ENCODE measurements at regions not wholly inside any gene's neighbourhood (a gene's known extent, or its start where the extent isn't known, plus 50 kb on each side); places are given as distances from the start of the nearest gene placed in this dataset.

DNA sequence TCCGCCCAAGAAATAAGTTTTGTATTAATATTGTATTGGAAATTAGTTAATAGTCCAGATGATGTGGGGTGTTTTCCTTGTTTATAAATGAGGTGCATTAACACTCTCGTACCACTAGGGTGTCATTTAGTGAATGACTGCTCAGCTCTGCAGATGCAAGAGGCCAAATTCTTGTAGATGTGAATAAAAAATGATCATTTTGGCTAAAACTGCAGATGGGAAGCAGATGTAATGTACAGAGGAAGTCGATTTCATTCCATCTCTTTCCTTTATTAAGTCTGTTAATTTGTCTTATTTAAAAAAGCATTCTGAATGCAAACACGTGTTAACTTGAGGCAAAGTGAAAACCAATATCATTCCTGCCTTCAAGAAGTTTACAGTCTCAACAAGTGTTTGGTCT is 108.1 kb downstream of the DHX15 start:
- DNase-seq, result no peak

DNA sequence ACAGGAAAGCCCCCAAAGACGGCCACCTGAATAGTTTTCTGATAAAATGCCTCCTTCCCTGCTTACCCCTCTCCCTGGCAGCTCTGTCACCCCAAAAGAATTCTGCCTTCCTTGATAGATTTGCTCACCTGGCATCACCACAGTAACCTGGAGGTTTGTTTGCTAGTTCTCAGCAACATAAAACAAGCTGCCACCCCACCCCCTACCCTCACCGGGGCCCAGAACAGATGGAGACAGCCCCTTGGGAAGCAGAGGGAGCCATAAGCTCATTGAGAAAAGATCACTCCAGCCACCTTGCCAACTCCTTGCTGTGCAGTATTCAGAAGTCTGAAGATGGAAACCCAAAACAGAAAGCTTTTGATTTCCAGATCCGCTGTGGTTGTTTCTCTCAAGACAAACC is 108.6 kb downstream of the DHX15 start:
- no peak for DNase-seq

DNA sequence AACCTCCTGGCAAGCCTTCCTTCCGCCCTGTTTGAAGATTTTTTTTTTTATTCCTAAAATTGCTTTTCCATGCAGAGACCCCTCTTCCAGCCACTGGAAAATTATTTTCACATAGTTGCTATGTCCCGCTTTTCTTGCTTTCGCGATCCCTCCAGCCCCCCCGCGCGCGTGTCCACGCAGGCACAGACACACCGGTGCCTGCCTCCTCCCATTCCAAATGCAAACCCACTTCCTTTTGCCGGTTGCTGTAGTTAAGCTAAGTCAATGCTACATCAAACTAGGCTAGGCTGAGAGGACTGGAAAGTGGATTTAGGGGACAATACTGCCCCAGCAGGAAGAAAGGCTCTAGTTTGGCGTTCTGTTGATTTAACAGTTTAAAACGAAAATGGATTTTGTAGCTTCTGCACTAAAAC is 111.0 kb downstream of the DHX15 start:
- DNase-seq, result peak; percentile 16

DNA sequence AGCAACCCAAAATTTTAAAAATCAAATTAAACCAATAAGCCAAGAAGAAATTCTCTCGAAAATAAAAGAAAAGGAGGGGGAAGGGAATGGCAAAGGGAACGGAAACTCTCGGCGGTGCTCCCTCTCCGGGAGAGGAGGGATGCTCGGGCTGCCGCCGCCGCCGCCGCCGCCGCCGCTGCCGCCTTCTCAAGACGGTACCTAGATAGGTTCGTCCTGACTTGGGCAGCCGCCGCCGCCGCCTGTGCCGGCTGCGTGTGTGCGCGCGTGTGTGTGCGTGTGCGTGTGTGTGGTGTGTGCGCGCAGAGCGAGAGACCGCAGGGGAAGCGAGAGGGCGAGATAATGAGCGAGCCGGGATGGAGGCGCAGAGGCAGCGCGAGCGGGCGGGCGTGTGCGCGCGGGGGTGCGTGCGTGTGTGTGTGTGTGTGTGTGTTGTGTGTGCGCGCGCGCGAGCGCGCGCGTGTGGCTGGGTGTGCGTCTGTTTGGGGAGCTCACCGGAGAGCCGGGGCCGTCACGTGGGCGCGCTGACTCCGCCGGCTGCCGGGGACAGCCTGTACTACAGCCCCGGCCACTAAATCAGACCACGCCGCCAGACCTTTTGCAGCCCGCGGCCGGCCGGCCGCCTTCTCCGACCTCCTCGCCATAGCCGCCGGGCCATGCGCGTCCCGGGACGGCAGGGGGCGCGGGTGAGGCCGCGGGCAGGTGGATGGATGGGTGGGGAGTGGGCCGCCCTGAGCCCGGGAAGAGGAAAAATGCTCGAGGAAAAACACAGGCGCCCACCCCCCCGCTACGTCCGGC is 111.6 kb downstream of the DHX15 start:
- DNase-seq, result peak; percentile 52

DNA sequence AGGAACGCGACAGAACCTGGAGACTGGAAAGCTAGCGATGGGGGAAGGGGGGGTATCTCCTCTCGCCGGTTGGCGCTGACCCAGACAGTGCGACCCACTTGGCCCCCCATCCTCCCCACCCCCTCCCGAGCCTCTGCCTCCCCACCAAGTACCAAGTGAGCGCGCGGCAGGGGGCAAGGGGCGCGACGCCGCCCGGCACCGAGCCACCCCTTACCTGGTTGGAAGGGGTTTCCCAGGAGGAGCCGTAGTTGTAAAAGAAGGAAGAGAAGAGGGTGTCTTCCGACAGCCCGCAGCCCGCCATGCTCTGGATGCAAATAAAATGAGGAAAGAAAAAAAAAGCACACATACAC is 112.2 kb downstream of the DHX15 start:
- DNase-seq, result no peak

DNA sequence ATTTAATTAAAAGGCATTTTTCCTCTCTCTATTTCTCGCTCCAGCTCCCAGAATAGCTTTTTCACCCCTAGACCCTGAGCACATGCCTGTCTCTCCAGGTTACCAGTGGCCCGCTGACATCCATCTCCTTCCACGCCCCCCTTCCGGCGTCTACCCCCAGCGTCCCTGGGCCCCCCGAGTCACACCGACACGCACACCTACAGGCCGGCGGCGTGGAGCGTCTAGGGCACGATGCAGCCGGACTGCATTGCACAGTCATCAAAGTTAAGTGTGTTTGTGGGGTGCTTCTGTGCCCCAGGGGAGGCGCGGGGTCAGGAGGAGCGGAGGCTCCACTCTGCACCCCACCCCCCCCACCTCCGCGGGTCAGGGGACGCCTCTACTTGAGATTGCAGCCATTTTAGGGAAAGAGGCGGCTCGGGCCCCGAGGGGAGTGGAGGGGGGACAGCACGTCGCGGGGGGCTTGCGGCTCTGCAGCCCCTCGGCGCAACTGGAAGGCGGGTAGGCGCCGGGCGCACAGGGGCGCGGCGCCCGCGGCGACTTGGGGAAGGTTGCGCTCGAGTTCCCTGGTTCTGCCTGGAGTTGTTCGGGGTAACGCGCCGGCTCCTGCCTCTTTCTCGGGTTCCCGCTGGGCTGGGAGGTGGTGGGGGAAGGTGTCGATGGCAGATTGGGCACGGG is 112.7 kb downstream of the DHX15 start:
- peak; percentile 24 for DNase-seq

DNA sequence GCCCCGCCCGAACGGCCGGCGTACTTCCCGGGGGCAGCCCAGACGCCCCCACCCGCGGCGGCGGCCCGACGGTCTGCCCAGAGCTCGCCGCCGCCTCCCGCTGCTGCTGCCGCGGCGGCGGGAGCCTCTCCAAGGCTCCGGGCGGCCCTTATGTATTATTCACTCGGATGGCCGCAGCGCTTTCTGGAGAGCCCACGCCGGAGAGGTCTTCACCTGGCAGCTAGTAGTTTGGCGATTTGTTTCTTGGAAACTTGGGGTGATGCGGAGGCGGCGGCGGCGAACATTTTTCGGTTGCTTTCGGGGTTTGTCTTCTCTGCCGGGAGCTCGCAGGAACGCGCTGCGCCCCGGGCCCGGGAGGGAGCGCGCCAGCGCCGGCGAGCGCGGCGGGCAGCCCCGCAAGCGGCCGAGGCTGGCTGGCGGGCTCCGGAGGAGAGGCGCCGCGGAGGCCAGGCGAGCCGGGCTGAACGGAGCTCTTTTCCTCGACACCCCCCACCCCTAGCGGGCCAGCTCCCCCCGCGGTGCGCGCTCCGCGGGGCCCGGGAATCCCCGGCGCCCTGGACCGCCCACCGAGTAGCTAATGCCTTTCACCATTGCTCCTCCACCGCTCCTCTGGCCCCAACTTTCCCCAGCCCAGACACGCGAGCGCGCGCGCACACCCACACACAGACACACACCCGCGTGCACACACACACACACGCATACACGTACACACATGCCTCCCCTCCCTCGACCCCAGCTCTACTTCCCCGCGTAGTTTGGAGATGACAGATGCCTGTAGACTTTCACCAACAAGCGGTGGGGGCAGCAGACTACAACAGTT is 113.5 kb downstream of the DHX15 start:
- no peak for DNase-seq

DNA sequence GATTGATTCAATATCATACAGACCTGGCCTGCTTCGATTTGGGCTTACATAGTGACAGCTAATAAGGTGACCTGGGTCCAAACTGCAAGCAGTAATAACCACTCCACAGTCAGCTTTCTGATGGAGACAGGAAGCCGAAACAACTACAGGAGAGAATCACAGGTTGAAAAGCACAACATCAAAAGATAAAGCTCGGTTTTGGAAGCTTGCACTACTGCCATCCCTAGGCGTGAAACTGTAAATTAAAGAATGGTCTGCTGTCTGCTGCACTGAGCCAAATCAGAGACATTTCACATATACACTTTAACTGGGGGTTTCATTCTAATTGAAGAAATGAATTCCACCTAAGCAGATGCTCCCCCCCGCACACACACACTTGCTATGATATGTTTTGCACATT is 116.3 kb downstream of the DHX15 start:
- no peak for DNase-seq

DNA sequence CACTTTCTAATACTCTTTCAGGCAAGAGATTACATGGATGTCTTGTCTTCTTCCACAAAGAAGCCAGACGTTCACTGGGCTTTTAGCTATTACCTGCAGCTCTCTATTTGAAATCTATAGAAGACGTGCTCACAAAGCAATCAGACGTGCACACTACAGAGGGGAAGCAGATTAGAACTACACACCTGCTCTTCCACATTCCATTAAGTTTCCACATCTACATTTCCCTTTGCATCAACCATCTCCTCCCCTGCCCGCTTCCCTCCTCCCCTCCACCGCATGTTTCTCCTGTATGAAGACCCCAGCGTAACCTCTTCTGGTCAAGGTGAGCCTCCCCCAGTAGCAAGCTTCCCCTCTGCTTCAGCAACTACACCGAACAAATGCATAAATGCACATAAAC is 119.8 kb downstream of the DHX15 start:
- DNase-seq, result no peak

DNA sequence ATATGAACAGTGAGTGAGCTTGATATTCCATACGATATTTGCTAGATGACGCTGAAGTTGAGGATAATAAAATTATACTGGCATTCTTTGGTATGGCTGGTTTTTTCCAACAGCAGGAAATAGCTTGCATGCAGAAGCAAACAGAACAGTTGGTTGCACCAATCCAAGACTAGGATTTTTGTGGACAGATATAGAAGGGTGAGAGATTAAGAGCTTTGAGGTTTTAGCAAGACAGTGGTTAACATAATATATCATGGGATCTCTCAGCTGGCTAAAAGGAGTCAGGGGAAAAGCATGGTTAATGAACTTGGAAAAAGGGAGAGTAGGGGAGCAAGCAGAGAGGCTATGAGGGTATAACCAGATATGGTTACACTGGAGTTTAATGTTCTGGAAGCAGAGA is 127.9 kb downstream of the DHX15 start:
- no peak for DNase-seq

DNA sequence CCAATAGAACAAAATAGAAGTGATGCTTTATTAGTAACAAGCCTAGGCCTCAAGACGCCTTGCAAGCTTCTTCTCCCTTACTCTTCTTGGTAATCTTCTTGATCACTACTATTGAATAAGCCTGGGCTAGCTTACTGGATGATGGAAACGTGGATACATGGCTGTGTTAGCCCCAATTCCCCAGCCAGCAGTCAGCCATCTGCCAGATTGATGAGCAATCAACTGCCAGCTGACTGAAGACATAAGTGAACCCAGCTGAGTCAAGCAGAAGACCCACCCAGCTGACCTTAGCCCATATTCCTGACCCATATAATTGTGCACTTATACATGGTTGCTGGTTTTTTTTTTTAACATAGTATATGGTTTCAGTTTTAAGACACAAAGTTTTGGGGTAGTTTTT is 130.4 kb downstream of the DHX15 start:
- no peak for DNase-seq

DNA sequence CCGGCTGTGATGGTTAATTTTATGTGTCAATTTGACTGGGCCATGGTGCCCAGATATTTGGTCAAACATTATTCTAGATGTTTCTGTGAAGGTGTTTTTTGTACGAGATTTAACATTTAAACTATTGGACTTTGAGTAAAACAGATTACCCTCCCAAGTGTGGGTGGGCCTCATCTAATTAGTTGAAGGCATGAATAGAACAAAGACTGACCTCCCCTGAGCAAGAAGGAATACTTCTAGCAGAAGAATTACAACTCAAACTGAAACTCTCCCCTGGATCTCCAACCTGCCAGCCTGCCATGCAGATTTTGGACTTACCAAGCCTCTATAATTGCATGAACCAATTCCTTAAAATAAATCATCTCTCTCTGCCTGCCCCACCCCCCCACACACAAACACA is 132.5 kb downstream of the DHX15 start:
- DNase-seq, result no peak

DNA sequence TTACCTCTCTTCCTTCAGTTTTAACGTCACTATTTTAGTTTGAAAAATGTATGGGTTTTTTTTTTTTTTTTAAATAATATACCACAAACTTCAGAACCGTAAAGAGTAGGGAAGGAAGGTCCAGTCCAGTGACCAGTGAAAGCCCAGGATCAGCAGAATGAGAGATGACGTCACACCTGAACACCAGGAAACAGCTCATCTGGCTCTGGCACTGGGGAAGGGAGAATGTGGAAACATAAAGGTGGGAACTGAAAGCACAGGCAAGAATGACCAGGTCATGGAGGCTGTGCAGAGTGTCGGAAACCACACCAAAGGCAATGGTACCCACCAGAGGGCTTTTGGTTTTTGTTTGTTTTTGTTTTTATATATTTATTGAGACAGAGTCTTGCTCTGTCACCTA is 141.2 kb downstream of the DHX15 start:
- no peak for DNase-seq

DNA sequence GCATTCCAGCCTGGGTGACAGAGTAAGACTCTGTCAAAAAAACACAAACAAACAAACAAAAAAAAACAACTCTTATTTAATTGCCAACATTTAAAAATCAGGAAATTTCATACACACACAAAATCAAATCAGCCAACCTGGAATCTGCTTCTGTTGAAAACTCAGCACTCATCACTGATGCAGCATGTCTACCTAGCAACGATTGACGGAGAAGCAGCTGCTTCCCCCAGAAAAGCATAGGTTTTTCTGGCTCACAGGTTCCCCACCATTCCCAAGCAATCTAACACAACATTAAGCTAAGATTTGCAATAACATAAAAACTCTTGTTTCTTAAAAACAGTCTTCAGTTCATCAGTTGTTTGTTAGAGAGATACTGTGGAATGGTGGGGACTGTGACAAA is 143.6 kb downstream of the DHX15 start:
- no peak for DNase-seq

DNA sequence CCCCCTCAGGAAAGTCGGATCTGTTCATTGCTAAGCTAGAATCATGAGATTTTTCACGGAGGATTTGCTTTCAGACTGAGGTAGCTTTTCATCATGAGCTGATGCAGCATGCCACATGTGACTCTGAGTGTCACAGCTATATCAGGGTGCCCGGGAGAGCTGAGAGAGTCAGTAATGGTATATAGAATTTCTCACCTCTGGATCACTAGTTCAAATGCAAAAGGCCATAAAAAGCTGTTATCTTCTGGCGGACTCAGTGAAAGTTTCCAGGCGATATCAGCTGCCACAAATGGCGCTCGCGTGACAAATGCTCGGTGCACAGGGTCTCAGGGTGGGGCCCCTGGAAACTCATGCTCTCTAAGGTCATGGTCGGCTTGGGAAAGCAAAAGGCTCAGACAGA is 150.1 kb downstream of the DHX15 start:
- DNase-seq, result no peak

DNA sequence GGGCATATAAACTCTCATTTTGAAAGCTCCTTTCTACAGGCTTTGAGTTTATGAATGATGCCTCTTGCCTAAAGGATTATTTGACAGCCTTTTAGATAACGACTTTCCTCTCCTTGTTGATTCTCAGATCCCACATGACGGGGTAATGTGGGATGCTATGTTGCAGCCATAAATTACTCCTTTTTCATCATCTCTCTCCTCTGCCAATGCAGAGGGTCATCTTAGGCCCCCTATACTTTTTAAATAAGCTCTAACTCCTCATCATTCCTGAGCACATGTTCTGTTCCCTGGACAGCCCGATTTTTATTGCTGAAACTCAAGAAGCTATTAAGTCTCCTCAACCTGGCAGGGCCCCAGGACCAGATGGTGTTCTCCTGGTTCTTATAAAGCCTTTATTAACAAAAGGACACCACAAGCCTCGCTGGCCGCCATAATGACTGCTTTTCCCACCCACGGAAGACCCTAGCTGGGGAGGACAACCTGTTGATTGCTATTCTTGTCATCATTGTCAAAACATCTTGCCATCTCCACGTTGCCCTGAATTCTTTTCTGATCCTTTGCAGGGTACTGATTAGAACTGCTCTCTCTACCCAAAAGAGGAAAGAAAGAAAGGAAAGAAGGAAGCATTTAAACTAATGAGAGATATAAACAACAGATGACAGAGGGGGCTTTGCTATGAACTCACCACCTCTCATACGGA is 150.7 kb downstream of the DHX15 start:
- DNase-seq, result no peak

DNA sequence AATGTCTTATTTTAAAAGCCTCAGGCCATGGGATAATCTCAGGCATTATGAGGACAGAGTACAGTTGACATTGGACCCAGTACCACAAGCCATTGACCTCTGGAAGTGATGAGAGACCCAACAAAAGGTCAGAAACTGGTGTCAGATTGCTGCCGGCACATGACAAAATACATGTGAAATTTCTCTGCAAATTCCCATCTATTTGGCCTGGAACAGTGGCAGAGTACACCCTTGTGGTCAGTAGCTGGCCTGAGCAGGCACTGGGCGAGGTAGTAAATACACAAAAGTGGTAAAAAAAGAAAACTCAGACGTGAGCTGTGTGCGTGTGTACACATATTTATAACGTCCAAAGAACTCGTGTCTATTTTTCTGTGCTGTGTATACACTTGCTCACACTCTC is 155.5 kb downstream of the DHX15 start:
- no peak for DNase-seq

DNA sequence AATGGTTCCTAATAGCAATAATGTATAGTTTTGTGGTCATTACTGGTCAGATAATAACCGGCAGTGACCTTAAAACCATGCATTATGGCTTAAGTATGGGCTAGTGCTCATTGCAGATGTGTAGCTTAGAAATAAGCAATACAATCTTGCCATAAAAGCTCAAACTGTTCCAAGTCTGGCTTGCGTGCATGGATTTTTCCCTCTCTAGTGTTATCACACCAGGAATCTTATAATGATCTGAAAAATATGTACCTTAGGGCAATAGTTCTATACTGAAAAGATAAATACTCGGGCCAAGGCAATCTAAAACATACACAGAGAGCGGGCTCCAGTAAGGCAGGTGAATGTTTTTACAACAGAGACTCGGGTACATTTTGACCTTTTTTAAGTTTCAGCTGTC is 157.8 kb downstream of the DHX15 start:
- no peak for DNase-seq

DNA sequence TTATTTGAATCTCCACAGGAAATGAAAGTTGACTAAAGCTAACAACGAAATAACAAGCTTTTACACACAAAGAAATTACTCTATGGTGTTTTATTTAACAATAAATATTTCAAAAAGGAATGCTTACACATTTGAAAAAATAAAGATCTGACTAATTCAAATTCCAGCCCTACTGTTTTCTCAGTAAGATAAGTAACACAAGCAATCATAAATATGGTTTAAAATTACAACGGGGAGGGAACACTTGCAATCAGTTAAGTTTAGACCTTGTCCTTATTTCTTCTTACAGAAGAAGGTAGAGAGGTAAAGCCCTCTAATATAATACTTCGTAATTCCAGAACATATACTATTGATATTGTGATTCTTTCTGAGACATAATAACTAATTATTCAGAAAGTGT is 158.5 kb downstream of the DHX15 start:
- no peak for DNase-seq

DNA sequence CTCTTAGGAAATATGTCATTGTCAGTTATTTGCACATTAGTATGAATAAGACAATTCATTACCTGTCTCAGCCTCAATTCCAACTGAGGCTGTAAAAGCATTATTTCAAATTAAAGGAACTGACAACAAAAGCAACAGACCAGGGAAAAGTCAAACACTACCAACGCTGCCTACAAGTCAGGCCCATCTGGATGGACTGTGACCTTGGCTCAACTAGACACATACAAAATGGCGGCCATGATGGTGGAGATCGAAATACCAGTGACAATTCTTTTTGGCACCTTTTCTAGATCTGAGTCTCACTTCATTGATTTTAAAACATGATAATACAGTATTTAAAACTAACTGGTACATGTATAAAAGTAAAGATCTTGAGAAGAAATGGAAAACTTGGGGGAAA is 160.7 kb downstream of the DHX15 start:
- DNase-seq, result no peak

DNA sequence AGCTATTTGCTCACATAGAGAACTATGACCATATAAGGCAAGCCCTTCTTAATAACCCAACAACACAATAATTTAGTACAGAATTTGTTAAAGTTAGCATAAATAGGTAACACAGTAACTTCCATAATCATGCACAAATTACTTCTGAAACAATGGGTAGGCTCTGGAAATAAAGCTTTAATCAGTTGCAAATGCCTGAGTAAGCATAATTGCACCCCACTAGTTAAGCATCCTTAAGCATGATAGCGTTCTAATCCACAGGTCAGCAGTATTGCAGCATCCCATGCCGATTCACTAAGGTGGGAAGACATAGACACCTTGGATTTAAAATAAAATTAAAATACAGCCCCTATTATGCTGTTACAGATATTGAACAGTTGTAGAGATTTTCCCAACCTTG is 161.7 kb downstream of the DHX15 start:
- DNase-seq, result no peak

DNA sequence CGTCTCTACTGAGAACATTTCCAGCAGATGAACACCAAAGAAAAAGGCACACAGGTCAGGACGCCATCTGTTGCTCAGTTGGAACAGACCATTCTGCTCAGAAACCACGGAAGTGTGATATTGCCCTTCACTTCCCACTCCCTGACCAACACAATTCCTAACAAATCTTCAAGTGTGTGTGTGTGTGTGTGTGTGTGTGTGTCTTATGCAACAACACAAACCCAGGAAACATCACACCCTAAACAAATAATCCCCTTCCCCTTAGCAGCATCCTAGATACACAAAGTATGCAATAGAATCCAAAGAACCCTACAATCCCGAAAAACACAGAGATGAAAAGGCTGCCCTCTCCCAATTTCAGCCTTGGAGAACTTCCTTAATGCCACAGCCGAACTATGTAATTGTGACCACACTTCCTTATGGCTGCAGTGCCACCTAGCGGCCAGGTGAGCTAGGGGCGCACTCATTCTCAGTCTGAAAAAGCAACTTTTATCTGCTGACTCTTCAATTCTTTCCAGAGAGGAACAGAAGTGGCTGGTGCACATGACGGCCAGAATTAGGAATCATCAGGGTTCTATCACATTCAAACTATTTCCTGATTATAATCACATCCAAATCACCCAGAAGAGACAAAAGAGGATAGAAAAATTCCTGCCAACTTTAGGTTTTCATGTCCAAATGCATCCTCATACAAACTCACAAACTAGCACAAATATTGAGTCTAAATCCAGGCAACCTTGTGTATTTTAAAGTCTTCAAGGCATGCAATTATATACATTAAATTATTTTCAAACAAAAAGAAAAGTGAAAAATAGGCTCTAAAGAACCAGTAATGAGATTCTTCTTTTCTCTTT is 164.9 kb downstream of the DHX15 start:
- DNase-seq, result peak; percentile 33

All from NCI-H1105 (cell line).